ENCODE measurements at regions not wholly inside any gene's neighbourhood (a gene's known extent, or its start where the extent isn't known, plus 50 kb on each side); places are given as distances from the start of the nearest gene placed in this dataset.
"Not testable (repeated sequence)": the region's sequence is repeated elsewhere in the genome, so short reads cannot be mapped to it uniquely, and the experiment has no call there.

GRCh38 chr20:52425701-52426100, 234.1 kb upstream of the ZFP64 start:
- no peaks in the 10 kb centered on the region for H3K27me3 ChIP-seq
- intact Hi-C loops (cut with DNase I) = no loop called here

GRCh38 chr20:52425253-52425652, 233.7 kb upstream of the ZFP64 start:
- DNase-seq = no peak
- WGBS, 2 donors = 49 to 58% methylated on average over 9 of the region's 9 CpGs
- Histone ChIP-seq H3K36me3 (no peaks in the 10 kb centered on the region), H3K4me1 (no peaks in the 10 kb centered on the region), H3K27me3 (no peaks in the 10 kb centered on the region), H3K9me3 (no peaks in the 10 kb centered on the region), H3K4me3 (replicated peaks in 1 of 3) (no peak overlapping the region), H3K27ac (no peak overlapping the region)
- intact Hi-C loops (cut with DNase I) = no loop called here
- no peak for TF ChIP-seq POLR2A (IDR thresholded peaks at IDR 0.05)
- TF ChIP-seq CTCF (IDR thresholded peaks at IDR 0.05) = no peak

More at GRCh38 chr20:52425701-52426100, 234.1 kb upstream of the ZFP64 start:
- DNase-seq = no peak
- H3K4me1 ChIP-seq = no peaks in the 10 kb centered on the region
- WGBS, 2 donors = 41 to 44% methylated on average over 5 of the region's 5 CpGs
- H3K9me3 ChIP-seq = no peaks in the 10 kb centered on the region
- H3K4me3 ChIP-seq (replicated peaks in 1 of 3) = no peak overlapping the region
- no peak for TF ChIP-seq CTCF (IDR thresholded peaks at IDR 0.05)
- H3K27ac ChIP-seq = no peak overlapping the region
- H3K36me3 ChIP-seq = no peaks in the 10 kb centered on the region

- intact Hi-C loops (cut with DNase I); H3K27me3 ChIP-seq; H3K36me3 ChIP-seq; H3K4me3 ChIP-seq (replicated peaks in 1 of 3); H3K27ac ChIP-seq; H3K4me1 ChIP-seq; H3K9me3 ChIP-seq; DNase-seq: not testable (repeated sequence)
- WGBS, 2 donors = 83 to 90% methylated on average over 6 of the region's 6 CpGs
These were observed 232.9 kb upstream of the ZFP64 start for GRCh38 chr20:52424357-52424942.

GRCh38 chr20:52423536-52424140, 232.1 kb upstream of the ZFP64 start:
- H3K36me3 ChIP-seq; DNase-seq; H3K27me3 ChIP-seq; H3K4me3 ChIP-seq (replicated peaks in 1 of 3); intact Hi-C loops (cut with DNase I); H3K9me3 ChIP-seq; H3K4me1 ChIP-seq; H3K27ac ChIP-seq: not testable (repeated sequence)
- WGBS, 2 donors = 70 to 76% methylated on average over 4 of the region's 4 CpGs

GRCh38 chr20:52422574-52423336, 231.2 kb upstream of the ZFP64 start:
- intact Hi-C loops (cut with DNase I) = no loop called here
- no peak for DNase-seq
- Histone ChIP-seq H3K4me1 (no peaks in the 10 kb centered on the region), H3K27me3 (no peaks in the 10 kb centered on the region), H3K36me3 (no peaks in the 10 kb centered on the region), H3K27ac (no peak overlapping the region), H3K9me3 (no peaks in the 10 kb centered on the region), H3K4me3 (replicated peaks in 1 of 3) (no peak overlapping the region)
- no peak for TF ChIP-seq CTCF (IDR thresholded peaks at IDR 0.05)
- no peak for TF ChIP-seq POLR2A (IDR thresholded peaks at IDR 0.05)
- WGBS, 2 donors = 58 to 67% methylated on average over 6 of the region's 6 CpGs

GRCh38 chr20:52420805-52421204, 229.2 kb upstream of the ZFP64 start:
- no peaks in the 10 kb centered on the region for H3K9me3 ChIP-seq
- intact Hi-C loops (cut with DNase I) = no loop called here
- no peaks in the 10 kb centered on the region for H3K27me3 ChIP-seq
- no peaks in the 10 kb centered on the region for H3K36me3 ChIP-seq
- no peak for TF ChIP-seq POLR2A (IDR thresholded peaks at IDR 0.05)
- no peak for TF ChIP-seq CTCF (IDR thresholded peaks at IDR 0.05)
- no peak for DNase-seq
- no peaks in the 10 kb centered on the region for H3K4me1 ChIP-seq
- WGBS, 2 donors = 78 to 79% methylated on average over 3 of the region's 3 CpGs
- H3K27ac ChIP-seq = no peak overlapping the region
- H3K4me3 ChIP-seq (replicated peaks in 1 of 3) = no peak overlapping the region
